Muscle of arm (tissue), 1 donor: ENCODE measurements at regions not wholly inside any gene's neighbourhood (a gene's known extent, or its start where the extent isn't known, plus 50 kb on each side); places are given as distances from the start of the nearest gene placed in this dataset.
"Not testable (repeated sequence)": the region's sequence is repeated elsewhere in the genome, so short reads cannot be mapped to it uniquely, and the experiment has no call there.

Source experiments
- DNase-seq: peaks from one replicate; pipeline ENCODE4 v3.0.0-alpha.2; 2013

DNA sequence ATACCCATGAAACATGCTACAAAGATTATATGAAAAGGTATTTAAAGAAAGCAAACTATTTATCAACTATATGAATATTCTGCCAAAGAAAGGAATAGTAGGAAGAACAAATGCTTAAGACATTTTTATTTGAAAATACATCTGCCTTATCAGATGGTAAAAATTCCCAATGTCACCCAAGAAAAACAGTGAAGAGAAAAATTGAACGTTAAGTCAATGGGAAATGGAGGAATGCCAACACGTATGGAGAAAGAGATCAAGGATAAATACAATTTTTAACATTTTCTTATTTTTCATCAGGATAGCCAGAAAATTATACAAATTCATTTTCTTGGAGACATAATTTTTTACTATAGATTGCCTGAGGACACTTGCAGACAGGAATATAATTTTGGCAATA, 394.2 kb downstream of the ZEB2 start:
- DNase-seq, result no peak

DNA sequence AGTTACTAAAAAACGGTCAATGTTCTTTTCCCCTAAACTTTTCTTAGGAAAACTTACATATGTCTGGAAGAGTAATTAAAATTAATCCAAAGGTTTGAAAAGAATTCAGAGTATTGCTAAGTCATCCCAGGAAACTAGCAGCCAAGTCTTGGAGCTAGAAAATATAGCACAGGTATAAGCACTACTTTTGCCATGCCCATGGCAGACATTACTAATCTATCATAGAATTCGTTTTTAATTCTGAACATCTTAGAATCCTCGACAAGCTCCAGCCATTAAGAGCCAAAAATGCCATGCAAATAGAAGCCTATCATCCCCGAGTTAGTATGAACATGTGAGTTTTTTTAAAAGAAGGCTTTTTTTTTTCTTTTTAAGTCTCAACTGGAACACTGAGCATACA, 395.0 kb downstream of the ZEB2 start:
- DNase-seq, result no peak

DNA sequence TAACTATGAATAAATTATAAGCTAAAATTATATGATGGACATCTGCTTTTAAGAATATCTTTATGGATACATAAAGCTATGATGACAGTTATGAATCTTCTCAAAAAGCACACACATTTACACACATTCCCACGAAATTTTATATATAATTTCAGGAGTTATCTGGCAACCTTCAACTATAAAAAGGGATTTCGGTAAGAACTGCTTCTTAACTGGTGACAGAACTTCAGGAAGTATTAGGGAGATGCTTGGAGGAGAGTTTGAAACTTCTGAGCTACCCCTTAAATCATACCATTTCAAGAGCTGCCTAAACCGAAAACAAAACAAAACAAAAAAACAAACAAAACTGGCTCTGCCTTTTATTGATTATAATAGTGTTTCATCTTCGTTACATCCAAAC, 399.4 kb downstream of the ZEB2 start:
- no peak for DNase-seq

DNA sequence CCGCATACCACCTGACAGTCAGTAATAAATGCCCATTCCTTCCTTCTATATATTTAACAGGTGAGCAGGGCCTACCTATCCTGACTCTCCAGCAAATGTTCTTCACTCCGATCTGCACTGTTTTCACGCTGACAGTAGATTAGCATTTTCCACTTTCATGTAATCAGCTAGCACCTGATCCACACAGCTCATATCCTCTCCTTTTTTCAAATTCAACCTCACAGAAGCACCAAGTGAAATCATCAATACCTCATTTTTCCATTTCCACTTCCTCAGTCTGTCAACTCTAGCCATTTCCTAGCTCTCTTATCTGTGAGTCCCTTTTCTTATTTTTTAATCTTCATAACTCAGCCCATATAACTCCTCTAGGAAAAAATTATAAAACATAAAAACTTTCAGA, 402.8 kb downstream of the ZEB2 start:
- no peak for DNase-seq

DNA sequence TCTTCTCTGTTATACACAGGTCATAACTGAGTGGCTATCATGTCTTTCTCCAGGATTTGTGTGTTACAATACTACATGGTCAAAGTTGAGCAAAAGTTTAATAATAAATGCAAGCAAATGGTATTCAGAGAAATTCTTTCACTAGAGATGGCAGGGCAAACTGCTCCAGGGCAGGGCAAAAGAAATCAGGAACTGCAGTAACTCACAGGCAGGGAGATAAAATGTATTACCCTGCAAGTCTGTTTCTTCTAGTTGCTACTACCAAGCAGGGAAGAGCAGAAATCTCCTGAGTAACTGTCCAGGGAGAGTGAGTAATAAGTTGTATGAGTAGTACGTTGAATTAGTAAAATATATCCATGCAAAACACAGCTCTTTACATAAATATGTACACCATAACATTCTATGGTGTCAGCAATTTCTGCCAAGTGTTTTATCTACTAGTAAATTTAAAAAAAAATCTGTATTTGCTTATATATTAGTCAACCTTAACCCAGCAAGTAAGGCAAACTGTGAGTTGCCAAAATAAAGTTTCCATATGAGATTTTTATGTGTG, 404.1 kb downstream of the ZEB2 start:
- DNase-seq, result no peak

DNA sequence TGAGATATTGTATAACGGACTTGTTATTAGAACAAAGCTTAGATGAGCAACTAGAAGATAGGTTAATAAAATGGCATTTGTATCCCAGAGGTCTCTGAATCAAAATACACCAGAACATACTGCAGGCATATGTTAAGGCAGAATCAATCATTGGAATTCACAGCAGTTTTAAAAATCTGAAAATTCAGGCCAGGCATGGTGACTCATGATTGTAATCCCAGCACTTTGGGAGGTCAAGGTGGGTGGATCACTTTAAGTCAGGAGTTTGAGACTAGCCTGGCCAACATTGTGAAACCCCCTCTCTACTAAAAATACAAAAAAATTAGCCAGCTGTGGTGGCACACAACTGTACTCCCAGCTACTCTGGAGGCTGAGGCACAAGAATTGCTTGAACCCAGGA, 405.2 kb downstream of the ZEB2 start:
- DNase-seq, result no peak

DNA sequence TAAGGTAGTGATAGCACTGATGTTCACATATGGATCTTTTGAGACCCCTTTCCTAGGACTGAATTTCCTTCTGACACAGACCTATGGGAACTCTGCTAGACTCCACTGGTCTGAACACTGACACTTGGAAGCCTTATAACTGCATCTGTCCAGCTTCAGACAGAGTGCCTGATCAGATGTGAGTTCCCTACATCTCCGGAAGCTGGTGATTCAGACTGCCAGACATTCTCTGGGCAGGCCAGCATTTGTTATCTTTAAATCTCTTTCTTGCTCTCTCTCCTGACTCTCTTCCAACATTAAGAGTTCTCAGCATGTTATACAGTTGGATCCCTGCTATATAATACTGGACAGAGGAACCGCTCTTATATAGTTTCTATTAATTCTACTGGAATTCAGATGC, 408.5 kb downstream of the ZEB2 start:
- peak; percentile 15 for DNase-seq

GRCh38 chr2:144106104-144106503, 413.8 kb downstream of the ZEB2 start:
- not testable (repeated sequence) for DNase-seq

GRCh38 chr2:144102386-144102785, 417.5 kb downstream of the ZEB2 start:
- DNase-seq, result no peak

DNA sequence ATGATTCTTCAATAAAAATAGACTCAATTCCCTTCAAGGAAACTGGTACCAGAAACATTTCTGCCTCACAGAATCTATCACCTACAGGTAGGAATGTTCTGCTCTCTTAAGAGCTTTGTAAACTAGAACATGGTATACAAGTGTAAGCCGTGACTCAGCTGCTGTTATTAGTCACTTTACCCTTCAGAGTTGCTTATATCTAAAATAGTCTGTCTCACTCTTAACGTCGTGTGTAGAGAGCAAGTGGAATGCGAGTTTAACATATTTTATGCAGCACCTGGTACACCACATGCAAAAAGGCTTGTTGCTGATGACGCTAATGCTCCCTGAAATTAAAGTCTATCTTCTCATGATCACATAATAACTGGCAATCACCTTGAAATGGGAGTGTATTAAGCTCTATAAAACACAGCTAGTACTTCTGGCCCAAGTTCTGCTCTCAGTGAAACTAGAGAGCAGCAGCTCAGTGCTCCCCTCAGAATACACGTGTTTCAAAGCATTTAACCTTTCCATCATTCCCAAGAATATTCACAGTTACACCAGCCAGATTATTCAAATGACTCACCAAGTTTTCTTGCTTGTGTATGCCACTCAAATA, 420.0 kb downstream of the ZEB2 start:
- no peak for DNase-seq

GRCh38 chr2:144099340-144099739, 420.6 kb downstream of the ZEB2 start:
- DNase-seq, result no peak

- no peak for DNase-seq
These were observed 422.3 kb downstream of the ZEB2 start for GRCh38 chr2:144097440-144098225.

DNA sequence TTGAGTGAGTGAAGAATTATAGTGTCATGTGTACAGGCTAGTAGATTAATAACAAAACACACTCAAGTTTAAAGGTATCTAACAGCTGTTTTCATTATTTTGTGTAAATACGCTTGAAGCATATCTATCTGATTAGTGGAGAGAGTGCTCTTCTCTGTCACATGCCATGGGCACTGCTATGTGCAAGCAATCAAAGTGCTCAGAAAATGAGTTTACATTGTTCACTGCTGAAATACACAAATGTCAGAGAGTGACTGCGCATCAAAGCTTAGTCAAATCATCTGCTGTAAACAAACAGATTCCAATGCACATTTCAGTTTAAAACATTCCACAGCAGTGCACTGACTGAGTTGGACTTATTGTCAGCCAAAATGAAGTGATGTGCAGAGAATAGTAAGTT, 423.4 kb downstream of the ZEB2 start:
- DNase-seq, result no peak

- no peak for DNase-seq
These were observed 425.3 kb downstream of the ZEB2 start for GRCh38 chr2:144094408-144095151.

DNA sequence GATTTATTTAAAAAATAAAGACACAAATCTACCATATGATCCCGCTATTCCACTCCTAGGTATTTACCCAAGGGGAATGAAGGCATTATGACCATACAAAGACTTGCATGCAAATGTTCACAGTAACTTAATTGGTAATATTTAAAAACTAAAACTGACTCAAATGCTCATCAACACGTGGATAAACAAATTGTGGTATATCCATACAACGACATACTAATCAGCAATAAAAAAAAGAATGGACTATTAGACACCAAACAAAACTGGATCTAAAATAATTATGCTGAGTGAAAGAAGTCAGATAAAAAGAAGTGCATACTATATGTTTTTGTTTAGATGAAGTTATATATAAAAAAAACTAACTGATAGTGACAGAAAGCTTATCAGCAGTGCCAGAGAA, 428.3 kb downstream of the ZEB2 start:
- DNase-seq, result no peak

DNA sequence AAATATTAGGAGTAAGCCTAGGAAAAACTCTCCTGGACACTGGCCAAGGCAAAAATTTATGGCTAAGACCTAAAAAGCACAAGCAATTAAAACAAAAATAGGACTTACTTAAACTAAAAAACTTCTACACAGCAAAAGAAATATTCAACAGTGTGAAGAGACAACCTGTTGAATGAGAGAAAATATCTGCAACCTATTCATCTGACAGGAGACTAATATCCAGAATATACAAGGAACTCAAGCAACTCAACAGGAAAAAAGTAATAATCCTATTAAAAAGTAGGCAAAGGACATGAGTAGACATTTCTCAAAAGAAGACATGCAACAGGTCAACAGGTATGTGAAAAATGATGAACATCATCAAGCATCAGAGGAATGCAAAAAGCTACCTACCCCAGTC, 431.1 kb downstream of the ZEB2 start:
- no peak for DNase-seq

- no peak for DNase-seq
These were observed 433.0 kb downstream of the ZEB2 start for GRCh38 chr2:144086965-144087364.

GRCh38 chr2:144085016-144085415, 434.9 kb downstream of the ZEB2 start:
- DNase-seq, result no peak

DNA sequence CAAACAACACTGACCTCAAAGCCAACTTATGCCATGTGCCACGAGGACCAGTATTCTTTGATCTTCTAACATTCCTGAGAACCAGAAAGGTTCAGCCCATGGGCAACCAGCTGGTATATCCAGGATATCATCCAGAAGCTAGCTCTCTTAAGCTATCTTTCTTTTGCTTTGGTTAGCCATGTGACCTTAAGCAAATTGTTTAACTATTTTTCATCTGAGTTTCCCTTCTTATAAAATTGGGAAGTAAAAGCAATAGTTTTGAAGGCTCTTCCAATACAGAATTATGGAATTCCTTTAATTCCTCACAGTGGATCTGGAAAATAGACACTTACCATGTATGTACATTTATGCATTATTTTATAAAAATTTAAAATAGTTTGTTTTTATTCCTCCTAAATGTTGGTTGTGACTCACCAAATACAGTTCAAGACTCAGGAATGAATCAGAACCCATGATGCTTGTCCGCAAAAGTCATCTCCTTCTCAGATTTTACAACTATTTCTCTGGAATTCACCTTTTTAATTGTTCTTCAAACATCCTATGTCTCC, 435.7 kb downstream of the ZEB2 start:
- no peak for DNase-seq

- DNase-seq, result no peak
These were observed 436.7 kb downstream of the ZEB2 start for GRCh38 chr2:144083211-144083610.

- DNase-seq, result no peak
These were observed 437.1 kb downstream of the ZEB2 start for GRCh38 chr2:144082777-144083176.

DNA sequence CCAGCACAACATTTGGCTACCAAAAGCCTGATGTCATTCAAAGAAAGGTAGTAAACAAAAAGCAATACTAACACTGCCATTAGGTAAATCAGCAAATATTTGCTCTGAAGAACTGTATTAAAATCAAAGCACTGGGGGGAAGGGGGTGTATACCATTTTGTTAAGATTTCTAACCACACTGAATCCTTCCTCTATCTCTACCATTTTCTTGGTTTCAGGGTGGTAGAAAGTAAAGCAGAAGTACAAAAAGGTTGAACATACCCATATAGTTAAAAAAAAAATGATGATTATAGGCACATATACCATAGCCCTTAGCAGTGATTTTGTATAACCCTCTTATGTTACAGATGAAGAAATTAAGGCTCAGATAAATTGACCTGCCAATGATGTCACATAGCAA, 437.6 kb downstream of the ZEB2 start:
- DNase-seq, result no peak

DNA sequence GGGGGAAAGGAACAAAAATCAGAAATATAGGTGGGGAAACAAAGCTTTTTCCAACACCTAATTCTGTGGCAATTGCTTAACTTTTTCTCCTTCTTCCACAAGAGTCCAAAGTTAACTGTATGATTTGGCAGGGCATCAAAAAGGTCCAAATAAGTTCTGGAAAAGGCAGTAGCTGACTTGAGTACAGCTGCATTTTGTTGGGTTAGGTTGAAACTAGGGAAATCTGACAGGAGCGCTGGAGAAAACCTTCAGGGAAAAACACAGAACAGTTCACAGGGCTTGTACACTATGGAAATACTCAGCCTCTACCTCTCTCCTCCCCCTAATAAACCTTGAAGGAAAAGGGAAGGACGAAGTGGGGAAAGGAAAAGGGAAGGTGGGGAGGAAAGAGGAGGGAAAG, 438.6 kb downstream of the ZEB2 start:
- no peak for DNase-seq
